Heart left ventricle (tissue), 16 donors: ENCODE measurements at regions not wholly inside any gene's neighbourhood (a gene's known extent, or its start where the extent isn't known, plus 50 kb on each side); places are given as distances from the start of the nearest gene placed in this dataset.

Experiments used
- ATAC-seq, 4 donors: fragments of 200-7000 bp; cut with Tn5 transposase; one replicate each; pipeline ENCODE4 v1.9.1; 2020 to 2022; ENCODE audit warnings: moderate library complexity in 4 of 4, mild to moderate bottlenecking in 3 of 4, moderate number of reproducible peaks in 1 of 4
- DNase-seq, 5 donors: peaks; one replicate each; pipeline ENCODE4 v3.0.0-alpha.2; 2020
- H3K27ac ChIP-seq, 12 donors: fragments of 200-600 bp; sonication (generic) in 4 of 12; one replicate each; pipeline versions ENCODE4 v1.5.0 to v1.8.0; 2016 to 2022; ENCODE audit warnings: mild to moderate bottlenecking in 2 of 12
- H3K27me3 ChIP-seq, 9 donors: fragments of 200-600 bp; sonication (generic) in 2 of 9; one replicate each; pipeline versions ENCODE4 v1.5.1 to v1.8.0; 2016 to 2022; ENCODE audit warnings: mild to moderate bottlenecking in 3 of 9
- H3K36me3 ChIP-seq, 9 donors: fragments of 200-600 bp; sonication (generic) in 2 of 9; one replicate each; pipeline versions ENCODE4 v1.5.0 to v1.8.0; 2018 to 2022; ENCODE audit warnings: mild to moderate bottlenecking in 2 of 9
- H3K4me1 ChIP-seq, 12 donors: fragments of 200-600 bp; sonication (generic) in 4 of 12; one replicate each; pipeline versions ENCODE4 v1.5.0 to v1.8.0; 2016 to 2022; ENCODE audit warnings: mild to moderate bottlenecking in 3 of 12
- H3K4me3 ChIP-seq, 12 donors: fragments of 200-600 bp; sonication (generic) in 4 of 12; one replicate each; pipeline versions ENCODE4 v1.5.0 to v1.8.0; 2017 to 2022; ENCODE audit warnings: mild to moderate bottlenecking in 9 of 12, moderate library complexity in 4 of 12
- H3K9me3 ChIP-seq, 12 donors: fragments of 200-600 bp; sonication (generic) in 4 of 12; one replicate each; pipeline versions ENCODE4 v1.5.0 to v1.8.0; 2016 to 2022; ENCODE audit warnings: mild to moderate bottlenecking in 1 of 12
- POLR2A ChIP-seq, 2 donors: fragments of 450-650 bp; IDR thresholded peaks; one replicate each; pipeline ENCODE4 v1.6.1; 2017; ENCODE audit warnings: antibody characterized with exemption in 2 of 2, mild to moderate bottlenecking in 2 of 2, moderate library complexity in 2 of 2
- WGBS, 4 donors: extraction: QIAGEN DNeasy Blood & Tissue Kit in 2 of 4; methylation state at CpG; one replicate each; pipeline versions ENCODE4 v1.1.5 to v1.1.7; 2013 to 2018; 5-methylcytosine and 5-hydroxymethylcytosine counted together
- intact Hi-C, 10 donors: fragments of 100-400 bp; cut with DNase I; formaldehyde crosslinking; loops; one replicate each; pipeline versions ENCODE4 v1.11.1 to v1.14.2; 2022
- TF ChIP-seq, protein P1 (sequence below), 12 donors: fragments of 200-600 bp; sonication (generic) in 4 of 12; IDR thresholded peaks; one replicate each; pipeline versions ENCODE4 v1.5.0 to v1.8.0; 2018 to 2022; ENCODE audit warnings: antibody characterized with exemption in 12 of 12, mild to moderate bottlenecking in 5 of 12
- donor health status: ischemic (EF 13 %, LVEDD 7.1; RV severe dilation, severe dysfunction).
- donor health status: healthy with polysubstance abuse.
- donor health status: DM: no; HTN: yes; CAD: no.
- donor health status: DM: no; HTN: no; CAD: no.
- donor health status: ischemic (EF 25% LVEDD 6.9; RV normal size, moderate dysfunction).
- donor health status: ischemic (EF 25% LVEDD 5.7; RV mildly dilated, moderate dysfunction).
- donor health status: healthy.
- donor health status: DM: yes; HTN: yes; CAD: no.
- donor health status: ischemic (EF 35%, LVEDD 5.7; RV mildly dilated, moderate dysfunction).
- donor health status: nonischemic (EF 11% LVEDD 7.7; RV severe dilation, severe dysfunction).
- donor health status: DM: yes; HTN: yes; CAD: no.
- donor health status: PGD.
- donor health status: ischemic (EF 29% LVEDD 5.4; RV normal size, mild dysfunction).
- donor health status: nonischemic (EF 23%, LVEDD 6.1; RV moderate dilation, normal function).

DNA sequence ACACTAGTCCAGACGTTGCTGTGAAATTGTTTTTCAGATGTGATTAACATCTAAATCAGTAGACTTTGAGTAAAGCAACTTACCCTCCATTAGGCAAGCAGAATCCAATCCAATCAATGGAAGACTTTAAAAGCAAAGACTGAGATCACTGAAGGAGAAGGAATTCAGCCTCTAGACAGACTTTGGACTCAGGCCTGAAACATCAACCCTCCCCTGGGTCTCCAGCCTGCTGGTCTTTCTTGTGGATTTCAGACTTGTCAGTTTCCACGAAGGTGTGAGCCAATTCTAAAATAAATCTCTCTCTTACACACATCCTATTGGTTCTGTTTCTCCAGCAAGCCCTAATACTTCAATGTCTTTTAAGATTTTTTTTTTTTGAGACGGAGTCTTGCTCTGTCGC is 50.0 kb upstream of the EDAR start:
- no peaks in the 10 kb centered on the region for H3K4me1 ChIP-seq
- TF ChIP-seq POLR2A (IDR thresholded peaks at IDR 0.05) = no peak
- TF ChIP-seq, protein P1, sequence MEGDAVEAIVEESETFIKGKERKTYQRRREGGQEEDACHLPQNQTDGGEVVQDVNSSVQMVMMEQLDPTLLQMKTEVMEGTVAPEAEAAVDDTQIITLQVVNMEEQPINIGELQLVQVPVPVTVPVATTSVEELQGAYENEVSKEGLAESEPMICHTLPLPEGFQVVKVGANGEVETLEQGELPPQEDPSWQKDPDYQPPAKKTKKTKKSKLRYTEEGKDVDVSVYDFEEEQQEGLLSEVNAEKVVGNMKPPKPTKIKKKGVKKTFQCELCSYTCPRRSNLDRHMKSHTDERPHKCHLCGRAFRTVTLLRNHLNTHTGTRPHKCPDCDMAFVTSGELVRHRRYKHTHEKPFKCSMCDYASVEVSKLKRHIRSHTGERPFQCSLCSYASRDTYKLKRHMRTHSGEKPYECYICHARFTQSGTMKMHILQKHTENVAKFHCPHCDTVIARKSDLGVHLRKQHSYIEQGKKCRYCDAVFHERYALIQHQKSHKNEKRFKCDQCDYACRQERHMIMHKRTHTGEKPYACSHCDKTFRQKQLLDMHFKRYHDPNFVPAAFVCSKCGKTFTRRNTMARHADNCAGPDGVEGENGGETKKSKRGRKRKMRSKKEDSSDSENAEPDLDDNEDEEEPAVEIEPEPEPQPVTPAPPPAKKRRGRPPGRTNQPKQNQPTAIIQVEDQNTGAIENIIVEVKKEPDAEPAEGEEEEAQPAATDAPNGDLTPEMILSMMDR (IDR thresholded peaks at IDR 0.05) = no peak
- no peak overlapping the region for H3K4me3 ChIP-seq
- intact Hi-C loops = loop anchor here in 1 of 10 donors (5.0 kb wide), 1 partner anchor 53 kb away; no protein-coding TSS in a partner anchor
- H3K9me3 ChIP-seq = no peaks in the 10 kb centered on the region
- ATAC-seq (no peak), DNase-seq (no peak)
- no peaks in the 10 kb centered on the region for H3K27me3 ChIP-seq
- no peak overlapping the region for H3K27ac ChIP-seq
- WGBS, 4 donors = 69 to 79% (median 74%) methylated on average over 4 of the region's 4 CpGs
- no peaks in the 10 kb centered on the region for H3K36me3 ChIP-seq
